IMR-90 (cell line): ENCODE measurements at regions not wholly inside any gene's neighbourhood (a gene's known extent, or its start where the extent isn't known, plus 50 kb on each side); places are given as distances from the start of the nearest gene placed in this dataset.

ENCODE experiments used
- ATAC-seq: fragments of 200-7000 bp; cut with Tn5 transposase; 2 replicates; pipeline ENCODE4 v1.9.1; 2020; ENCODE audit warnings: low read depth, mild to moderate bottlenecking, moderate library complexity
- BruUV-seq: library from RNA; stranded (reverse); fragments of 400-500 nt; replicated peaks from 2 replicates; lab custom pipeline; 2021; lab: Mats Ljungman, UMichigan
- CTCF ChIA-PET: fragments of 300-600 bp; formaldehyde crosslinking; extraction: SDS; loops from one replicate; lab custom pipeline; 2021; ENCODE audit warnings: antibody characterized with exemption; lab: Yijun Ruan, JAX
- POLR2A ChIA-PET: fragments of 300-600 bp; sonication (Branson Sonifier 250); formaldehyde crosslinking; loops from one replicate; lab custom pipeline; 2022; ENCODE audit warnings: antibody characterized with exemption; ENCODE audit not compliant: unreplicated experiment; lab: Charles Lee
- DNase-seq: peaks from one replicate; pipeline ENCODE4 v3.0.0; 2013
- H2AFZ ChIP-seq: replicated peaks from 2 replicates; pipeline ENCODE3; 2013; ENCODE audit warnings: low read length, mild to moderate bottlenecking; ENCODE audit not compliant: poor library complexity
- H2AK5ac ChIP-seq: 2 replicates; pipeline ENCODE4 v1.6.1; 2013; ENCODE audit warnings: low read depth, low read length, inconsistent platforms
- H2AK9ac ChIP-seq: replicated peaks from 2 replicates; pipeline ENCODE3; 2013; ENCODE audit warnings: mild to moderate bottlenecking, low read depth, low read length, moderate library complexity; ENCODE audit not compliant: poor library complexity
- H2BK120ac ChIP-seq: 2 replicates; pipeline ENCODE4 v1.6.1; 2013; ENCODE audit warnings: low read depth, low read length, inconsistent platforms
- H2BK15ac ChIP-seq: 3 replicates; pipeline ENCODE4 v1.6.1; 2013; ENCODE audit warnings: low read depth, low read length, inconsistent platforms
- H2BK20ac ChIP-seq: 2 replicates; pipeline ENCODE4 v1.6.1; 2013; ENCODE audit warnings: low read depth, mild to moderate bottlenecking, inconsistent platforms, low read length, moderate library complexity
- H2BK5ac ChIP-seq: 2 replicates; pipeline ENCODE4 v1.6.1; 2013; ENCODE audit warnings: mild to moderate bottlenecking, low read depth, low read length, inconsistent platforms; ENCODE audit not compliant: poor library complexity, severe bottlenecking
- H3K14ac ChIP-seq: replicated peaks from 2 replicates; pipeline ENCODE4 v1.6.1; 2013; ENCODE audit warnings: low read depth, low read length, inconsistent platforms
- H3K18ac ChIP-seq: 2 replicates; pipeline ENCODE4 v1.6.1; 2013; ENCODE audit warnings: low read depth, low read length, control low read depth
- H3K23ac ChIP-seq: 2 replicates; pipeline ENCODE4 v1.6.1; 2013; ENCODE audit warnings: low read depth, low read length, inconsistent platforms
- H3K27ac ChIP-seq: 2 replicates; pipeline ENCODE4 v1.5.1; 2013; ENCODE audit warnings: mild to moderate bottlenecking, control low read depth, low read length; ENCODE audit not compliant: insufficient read depth
- H3K27me3 ChIP-seq: 2 replicates; pipeline ENCODE4 v1.6.1; 2013; ENCODE audit warnings: low read length; ENCODE audit not compliant: control insufficient read depth, insufficient read depth
- H3K36me3 ChIP-seq: 2 replicates; pipeline ENCODE4 v1.6.1; 2013; ENCODE audit warnings: low read length, mixed read lengths; ENCODE audit not compliant: control insufficient read depth, insufficient read depth
- H3K4ac ChIP-seq: 2 replicates; pipeline ENCODE4 v1.6.1; 2013; ENCODE audit warnings: low read depth, low read length, inconsistent platforms
- H3K4me1 ChIP-seq: 2 replicates; pipeline ENCODE4 v1.6.1; 2013; ENCODE audit warnings: low read length, mixed read lengths; ENCODE audit not compliant: control insufficient read depth, insufficient read depth
- H3K4me2 ChIP-seq: 2 replicates; pipeline ENCODE4 v1.6.1; 2013; ENCODE audit warnings: low read depth, mild to moderate bottlenecking, control low read depth, low read length, moderate library complexity
- H3K4me3 ChIP-seq: 2 replicates; pipeline ENCODE4 v1.5.1; 2013; ENCODE audit warnings: low read depth, mild to moderate bottlenecking, control low read depth, low read length, moderate library complexity; ENCODE audit not compliant: insufficient read depth
- H3K56ac ChIP-seq: 2 replicates; pipeline ENCODE4 v1.6.1; 2013; ENCODE audit warnings: low read length, inconsistent platforms; ENCODE audit not compliant: insufficient read depth; ENCODE audit errors: extremely low read depth
- H3K79me1 ChIP-seq, 2 experiments: 2 replicates each; pipeline ENCODE4 v1.6.1; 2013; ENCODE audit warnings: low read length in 2 of 2, inconsistent platforms in 1 of 2, low read depth in 1 of 2
- H3K9ac ChIP-seq: 2 replicates; pipeline ENCODE4 v1.6.1; 2013; ENCODE audit warnings: low read depth, low read length, control low read depth
- H3K9me1 ChIP-seq: 2 replicates; pipeline ENCODE4 v1.6.1; 2013; ENCODE audit warnings: low read length, inconsistent platforms; ENCODE audit not compliant: insufficient read depth
- H3K9me3 ChIP-seq: 2 replicates; pipeline ENCODE4 v1.6.1; 2013; ENCODE audit warnings: low read length; ENCODE audit not compliant: control insufficient read depth, insufficient read depth
- H4K20me1 ChIP-seq: 2 replicates; pipeline ENCODE4 v1.6.1; 2013; ENCODE audit warnings: low read length, inconsistent platforms; ENCODE audit not compliant: insufficient read depth
- H4K5ac ChIP-seq: 2 replicates; pipeline ENCODE4 v1.6.1; 2013; ENCODE audit warnings: mild to moderate bottlenecking, low read depth, low read length, control low read depth
- H4K8ac ChIP-seq, 2 experiments: 2 replicates each; pipeline ENCODE4 v1.6.1; 2013; ENCODE audit warnings: low read depth in 2 of 2, low read length in 2 of 2, control low read depth in 1 of 2, inconsistent platforms in 1 of 2
- H4K91ac ChIP-seq: 2 replicates; pipeline ENCODE4 v1.6.1; 2013; ENCODE audit warnings: low read depth, low read length, inconsistent platforms; ENCODE audit not compliant: insufficient read depth
- BHLHE40 ChIP-seq: fragments of 150-350 bp; IDR thresholded peaks from 2 replicates; pipeline ENCODE4 v1.6.1; 2016; ENCODE audit warnings: mild to moderate bottlenecking, low read depth, low read length
- CEBPB ChIP-seq: IDR thresholded peaks from 2 replicates; pipeline ENCODE4 v1.6.1; 2012; ENCODE audit warnings: low read depth, low read length, improper control_type of control experiment
- CHD1 ChIP-seq: IDR thresholded peaks from 2 replicates; pipeline ENCODE4 v1.6.1; 2012; ENCODE audit warnings: low read depth, low read length, improper control_type of control experiment
- CTCF ChIP-seq: conservative IDR thresholded peaks from 2 replicates; pipeline ENCODE4 v1.5.1; 2012; ENCODE audit warnings: mild to moderate bottlenecking, low read depth, low read length, improper control_type of control experiment
- ELK1 ChIP-seq: fragments of 150-350 bp; IDR thresholded peaks from 2 replicates; pipeline ENCODE4 v1.6.1; 2016; ENCODE audit warnings: low read depth, mild to moderate bottlenecking, low read length, moderate library complexity, borderline replicate concordance
- FOS ChIP-seq: fragments of 150-350 bp; IDR thresholded peaks from 2 replicates; pipeline ENCODE4 v1.6.1; 2016; ENCODE audit warnings: low read depth, low read length
- MAFK ChIP-seq: IDR thresholded peaks from 2 replicates; pipeline ENCODE4 v1.6.1; 2012; ENCODE audit warnings: low read depth, low read length, improper control_type of control experiment
- MAZ ChIP-seq: IDR thresholded peaks from 2 replicates; pipeline ENCODE4 v1.6.1; 2012; ENCODE audit warnings: low read depth, mild to moderate bottlenecking, low read length, improper control_type of control experiment, moderate library complexity, borderline replicate concordance
- MXI1 ChIP-seq: IDR thresholded peaks from 2 replicates; pipeline ENCODE4 v1.6.1; 2012; ENCODE audit warnings: low read depth, mild to moderate bottlenecking, low read length, moderate library complexity, borderline replicate concordance
- NFE2L2 ChIP-seq: fragments of 150-350 bp; IDR thresholded peaks from 2 replicates; pipeline ENCODE4 v1.6.1; 2016; ENCODE audit warnings: low read depth, mild to moderate bottlenecking, low read length
- POLR2A ChIP-seq: IDR thresholded peaks from 2 replicates; pipeline ENCODE4 v1.6.1; 2012; ENCODE audit warnings: mild to moderate bottlenecking, low read depth, low read length
- RAD21 ChIP-seq: IDR thresholded peaks from 2 replicates; pipeline ENCODE4 v1.6.1; 2012; ENCODE audit warnings: low read length, improper control_type of control experiment
- RCOR1 ChIP-seq: IDR thresholded peaks from 2 replicates; pipeline ENCODE4 v1.6.1; 2012; ENCODE audit warnings: mild to moderate bottlenecking, low read length, improper control_type of control experiment; ENCODE audit not compliant: insufficient replicate concordance
- RFX5 ChIP-seq: IDR thresholded peaks from 2 replicates; pipeline ENCODE4 v1.8.0; 2012; ENCODE audit warnings: low read depth, mild to moderate bottlenecking, low read length, moderate library complexity
- SMC3 ChIP-seq: fragments of 150-350 bp; IDR thresholded peaks from 2 replicates; pipeline ENCODE4 v1.6.1; 2016; ENCODE audit warnings: low read depth, mild to moderate bottlenecking, antibody characterized with exemption, low read length, moderate library complexity
- USF2 ChIP-seq: fragments of 150-350 bp; IDR thresholded peaks from 2 replicates; pipeline ENCODE4 v1.6.1; 2017; ENCODE audit warnings: mild to moderate bottlenecking, antibody characterized with exemption, low read length, low read depth
- dilution Hi-C: fragments of 300-500 bp; cut with HindIII; formaldehyde crosslinking; loops from one replicate; pipeline ENCODE4 v1.14.3; 2018; ENCODE audit warnings: low sequenced_read_pairs; ENCODE audit not compliant: unreplicated experiment
- in situ Hi-C: fragments of 300-500 bp; cut with MboI; formaldehyde crosslinking; loops from 3 replicates; pipeline ENCODE4 v1.14.3; 2019; ENCODE audit warnings: low sequenced_read_pairs, inconsistent platforms, mixed read lengths
- intact Hi-C: fragments of 100-400 bp; cut with micrococcal nuclease; formaldehyde crosslinking; loops from 2 replicates; pipeline ENCODE4 v1.10.0; 2022

- H3K18ac ChIP-seq: no peak overlapping the region
- no peak overlapping the region for H3K9ac ChIP-seq
- BruUV-seq: no TSS peak
- H3K23ac ChIP-seq: no peak overlapping the region
- H3K4me1 ChIP-seq: no peaks in the 10 kb centered on the region
- no peak overlapping the region for H4K91ac ChIP-seq
- H2BK15ac ChIP-seq: no peak overlapping the region
- H4K20me1 ChIP-seq: no peaks in the 10 kb centered on the region
- H2AFZ ChIP-seq: no peak overlapping the region
- H3K9me1 ChIP-seq: no peaks in the 10 kb centered on the region
- in situ Hi-C loops (no loop called here), intact Hi-C loops (no loop called here), dilution Hi-C loops (no loop called here)
- no peak overlapping the region for H3K4me3 ChIP-seq
- no peak overlapping the region for H3K4ac ChIP-seq
- CTCF ChIA-PET: no interaction called here
- H3K14ac ChIP-seq: no peak overlapping the region
- H2AK9ac ChIP-seq: no peak overlapping the region
- POLR2A ChIA-PET: no interaction called here
- H3K9me3 ChIP-seq: peaks cover 5% of the 10 kb centered on the region; the same call in 1 of the 2 replicates
- no peaks in the 10 kb centered on the region for H3K27me3 ChIP-seq
- no peak overlapping the region for H3K56ac ChIP-seq
- no peak overlapping the region for H2BK20ac ChIP-seq
- no peak overlapping the region for H4K5ac ChIP-seq
- H2BK5ac ChIP-seq: no peak overlapping the region
- no peak overlapping the region for H3K27ac ChIP-seq
- DNase-seq (no peak), ATAC-seq (no peak)
- H4K8ac ChIP-seq: no peak overlapping the region
- no peaks in the 10 kb centered on the region for H3K36me3 ChIP-seq
- no peak overlapping the region for H3K4me2 ChIP-seq
- no peak overlapping the region for H2BK120ac ChIP-seq
- no peak overlapping the region for H2AK5ac ChIP-seq
- TF ChIP-seq CHD1 (no peak), NFE2L2 (no peak), CTCF (no peak), RAD21 (no peak), MAZ (no peak), FOS (no peak), POLR2A (no peak), BHLHE40 (no peak), MAFK (no peak), SMC3 (no peak), MXI1 (no peak), USF2 (no peak), CEBPB (no peak), RCOR1 (no peak), RFX5 (no peak), ELK1 (no peak)
- H3K79me1 ChIP-seq: no peaks in the 10 kb centered on the region
Observed at GRCh38 chr13:57837801-57838200, 206.3 kb downstream of the PCDH17 start.
